IMR-90 (cell line): ENCODE measurements at regions not wholly inside any gene's neighbourhood (a gene's known extent, or its start where the extent isn't known, plus 50 kb on each side); places are given as distances from the start of the nearest gene placed in this dataset.

ENCODE experiments used
- ATAC-seq: fragments of 200-7000 bp; cut with Tn5 transposase; 2 replicates; pipeline ENCODE4 v1.9.1; 2020; ENCODE audit warnings: low read depth, mild to moderate bottlenecking, moderate library complexity
- BruUV-seq: library from RNA; stranded (reverse); fragments of 400-500 nt; replicated peaks from 2 replicates; lab custom pipeline; 2021; lab: Mats Ljungman, UMichigan
- CTCF ChIA-PET: fragments of 300-600 bp; formaldehyde crosslinking; extraction: SDS; loops from one replicate; lab custom pipeline; 2021; ENCODE audit warnings: antibody characterized with exemption; lab: Yijun Ruan, JAX
- POLR2A ChIA-PET: fragments of 300-600 bp; sonication (Branson Sonifier 250); formaldehyde crosslinking; loops from one replicate; lab custom pipeline; 2022; ENCODE audit warnings: antibody characterized with exemption; ENCODE audit not compliant: unreplicated experiment; lab: Charles Lee
- DNase-seq: peaks from one replicate; pipeline ENCODE4 v3.0.0; 2013
- H2AFZ ChIP-seq: replicated peaks from 2 replicates; pipeline ENCODE3; 2013; ENCODE audit warnings: low read length, mild to moderate bottlenecking; ENCODE audit not compliant: poor library complexity
- H2AK5ac ChIP-seq: 2 replicates; pipeline ENCODE4 v1.6.1; 2013; ENCODE audit warnings: low read depth, low read length, inconsistent platforms
- H2AK9ac ChIP-seq: replicated peaks from 2 replicates; pipeline ENCODE3; 2013; ENCODE audit warnings: mild to moderate bottlenecking, low read depth, low read length, moderate library complexity; ENCODE audit not compliant: poor library complexity
- H2BK120ac ChIP-seq: 2 replicates; pipeline ENCODE4 v1.6.1; 2013; ENCODE audit warnings: low read depth, low read length, inconsistent platforms
- H2BK15ac ChIP-seq: 3 replicates; pipeline ENCODE4 v1.6.1; 2013; ENCODE audit warnings: low read depth, low read length, inconsistent platforms
- H2BK20ac ChIP-seq: 2 replicates; pipeline ENCODE4 v1.6.1; 2013; ENCODE audit warnings: low read depth, mild to moderate bottlenecking, inconsistent platforms, low read length, moderate library complexity
- H2BK5ac ChIP-seq: 2 replicates; pipeline ENCODE4 v1.6.1; 2013; ENCODE audit warnings: mild to moderate bottlenecking, low read depth, low read length, inconsistent platforms; ENCODE audit not compliant: poor library complexity, severe bottlenecking
- H3K14ac ChIP-seq: replicated peaks from 2 replicates; pipeline ENCODE4 v1.6.1; 2013; ENCODE audit warnings: low read depth, low read length, inconsistent platforms
- H3K18ac ChIP-seq: 2 replicates; pipeline ENCODE4 v1.6.1; 2013; ENCODE audit warnings: low read depth, low read length, control low read depth
- H3K23ac ChIP-seq: 2 replicates; pipeline ENCODE4 v1.6.1; 2013; ENCODE audit warnings: low read depth, low read length, inconsistent platforms
- H3K27ac ChIP-seq: 2 replicates; pipeline ENCODE4 v1.5.1; 2013; ENCODE audit warnings: mild to moderate bottlenecking, control low read depth, low read length; ENCODE audit not compliant: insufficient read depth
- H3K27me3 ChIP-seq: 2 replicates; pipeline ENCODE4 v1.6.1; 2013; ENCODE audit warnings: low read length; ENCODE audit not compliant: control insufficient read depth, insufficient read depth
- H3K36me3 ChIP-seq: 2 replicates; pipeline ENCODE4 v1.6.1; 2013; ENCODE audit warnings: low read length, mixed read lengths; ENCODE audit not compliant: control insufficient read depth, insufficient read depth
- H3K4ac ChIP-seq: 2 replicates; pipeline ENCODE4 v1.6.1; 2013; ENCODE audit warnings: low read depth, low read length, inconsistent platforms
- H3K4me1 ChIP-seq: 2 replicates; pipeline ENCODE4 v1.6.1; 2013; ENCODE audit warnings: low read length, mixed read lengths; ENCODE audit not compliant: control insufficient read depth, insufficient read depth
- H3K4me2 ChIP-seq: 2 replicates; pipeline ENCODE4 v1.6.1; 2013; ENCODE audit warnings: low read depth, mild to moderate bottlenecking, control low read depth, low read length, moderate library complexity
- H3K4me3 ChIP-seq: 2 replicates; pipeline ENCODE4 v1.5.1; 2013; ENCODE audit warnings: low read depth, mild to moderate bottlenecking, control low read depth, low read length, moderate library complexity; ENCODE audit not compliant: insufficient read depth
- H3K56ac ChIP-seq: 2 replicates; pipeline ENCODE4 v1.6.1; 2013; ENCODE audit warnings: low read length, inconsistent platforms; ENCODE audit not compliant: insufficient read depth; ENCODE audit errors: extremely low read depth
- H3K79me1 ChIP-seq, 2 experiments: 2 replicates each; pipeline ENCODE4 v1.6.1; 2013; ENCODE audit warnings: low read length in 2 of 2, inconsistent platforms in 1 of 2, low read depth in 1 of 2
- H3K9ac ChIP-seq: 2 replicates; pipeline ENCODE4 v1.6.1; 2013; ENCODE audit warnings: low read depth, low read length, control low read depth
- H3K9me1 ChIP-seq: 2 replicates; pipeline ENCODE4 v1.6.1; 2013; ENCODE audit warnings: low read length, inconsistent platforms; ENCODE audit not compliant: insufficient read depth
- H3K9me3 ChIP-seq: 2 replicates; pipeline ENCODE4 v1.6.1; 2013; ENCODE audit warnings: low read length; ENCODE audit not compliant: control insufficient read depth, insufficient read depth
- H4K20me1 ChIP-seq: 2 replicates; pipeline ENCODE4 v1.6.1; 2013; ENCODE audit warnings: low read length, inconsistent platforms; ENCODE audit not compliant: insufficient read depth
- H4K5ac ChIP-seq: 2 replicates; pipeline ENCODE4 v1.6.1; 2013; ENCODE audit warnings: mild to moderate bottlenecking, low read depth, low read length, control low read depth
- H4K8ac ChIP-seq, 2 experiments: 2 replicates each; pipeline ENCODE4 v1.6.1; 2013; ENCODE audit warnings: low read depth in 2 of 2, low read length in 2 of 2, control low read depth in 1 of 2, inconsistent platforms in 1 of 2
- H4K91ac ChIP-seq: 2 replicates; pipeline ENCODE4 v1.6.1; 2013; ENCODE audit warnings: low read depth, low read length, inconsistent platforms; ENCODE audit not compliant: insufficient read depth
- BHLHE40 ChIP-seq: fragments of 150-350 bp; IDR thresholded peaks from 2 replicates; pipeline ENCODE4 v1.6.1; 2016; ENCODE audit warnings: mild to moderate bottlenecking, low read depth, low read length
- CEBPB ChIP-seq: IDR thresholded peaks from 2 replicates; pipeline ENCODE4 v1.6.1; 2012; ENCODE audit warnings: low read depth, low read length, improper control_type of control experiment
- CHD1 ChIP-seq: IDR thresholded peaks from 2 replicates; pipeline ENCODE4 v1.6.1; 2012; ENCODE audit warnings: low read depth, low read length, improper control_type of control experiment
- CTCF ChIP-seq: conservative IDR thresholded peaks from 2 replicates; pipeline ENCODE4 v1.5.1; 2012; ENCODE audit warnings: mild to moderate bottlenecking, low read depth, low read length, improper control_type of control experiment
- ELK1 ChIP-seq: fragments of 150-350 bp; IDR thresholded peaks from 2 replicates; pipeline ENCODE4 v1.6.1; 2016; ENCODE audit warnings: low read depth, mild to moderate bottlenecking, low read length, moderate library complexity, borderline replicate concordance
- FOS ChIP-seq: fragments of 150-350 bp; IDR thresholded peaks from 2 replicates; pipeline ENCODE4 v1.6.1; 2016; ENCODE audit warnings: low read depth, low read length
- MAFK ChIP-seq: IDR thresholded peaks from 2 replicates; pipeline ENCODE4 v1.6.1; 2012; ENCODE audit warnings: low read depth, low read length, improper control_type of control experiment
- MAZ ChIP-seq: IDR thresholded peaks from 2 replicates; pipeline ENCODE4 v1.6.1; 2012; ENCODE audit warnings: low read depth, mild to moderate bottlenecking, low read length, improper control_type of control experiment, moderate library complexity, borderline replicate concordance
- MXI1 ChIP-seq: IDR thresholded peaks from 2 replicates; pipeline ENCODE4 v1.6.1; 2012; ENCODE audit warnings: low read depth, mild to moderate bottlenecking, low read length, moderate library complexity, borderline replicate concordance
- NFE2L2 ChIP-seq: fragments of 150-350 bp; IDR thresholded peaks from 2 replicates; pipeline ENCODE4 v1.6.1; 2016; ENCODE audit warnings: low read depth, mild to moderate bottlenecking, low read length
- POLR2A ChIP-seq: IDR thresholded peaks from 2 replicates; pipeline ENCODE4 v1.6.1; 2012; ENCODE audit warnings: mild to moderate bottlenecking, low read depth, low read length
- RAD21 ChIP-seq: IDR thresholded peaks from 2 replicates; pipeline ENCODE4 v1.6.1; 2012; ENCODE audit warnings: low read length, improper control_type of control experiment
- RCOR1 ChIP-seq: IDR thresholded peaks from 2 replicates; pipeline ENCODE4 v1.6.1; 2012; ENCODE audit warnings: mild to moderate bottlenecking, low read length, improper control_type of control experiment; ENCODE audit not compliant: insufficient replicate concordance
- RFX5 ChIP-seq: IDR thresholded peaks from 2 replicates; pipeline ENCODE4 v1.8.0; 2012; ENCODE audit warnings: low read depth, mild to moderate bottlenecking, low read length, moderate library complexity
- SMC3 ChIP-seq: fragments of 150-350 bp; IDR thresholded peaks from 2 replicates; pipeline ENCODE4 v1.6.1; 2016; ENCODE audit warnings: low read depth, mild to moderate bottlenecking, antibody characterized with exemption, low read length, moderate library complexity
- USF2 ChIP-seq: fragments of 150-350 bp; IDR thresholded peaks from 2 replicates; pipeline ENCODE4 v1.6.1; 2017; ENCODE audit warnings: mild to moderate bottlenecking, antibody characterized with exemption, low read length, low read depth
- WGBS, 2 experiments: methylation state at CpG; one replicate each; pipeline versions ENCODE4 v1.1.5 to v1.1.7; 2013; ENCODE audit warnings: missing lambda C conversion rate in 2 of 2; ENCODE audit not compliant: insufficient read length in 1 of 2; ENCODE audit errors: extremely low coverage in 2 of 2; 5-methylcytosine and 5-hydroxymethylcytosine counted together
- dilution Hi-C: fragments of 300-500 bp; cut with HindIII; formaldehyde crosslinking; loops from one replicate; pipeline ENCODE4 v1.14.3; 2018; ENCODE audit warnings: low sequenced_read_pairs; ENCODE audit not compliant: unreplicated experiment
- in situ Hi-C: fragments of 300-500 bp; cut with MboI; formaldehyde crosslinking; loops from 3 replicates; pipeline ENCODE4 v1.14.3; 2019; ENCODE audit warnings: low sequenced_read_pairs, inconsistent platforms, mixed read lengths
- intact Hi-C: fragments of 100-400 bp; cut with micrococcal nuclease; formaldehyde crosslinking; loops from 2 replicates; pipeline ENCODE4 v1.10.0; 2022

- no peak overlapping the region for H4K5ac ChIP-seq
- intact Hi-C loops: no loop called here
- dilution Hi-C loops: no loop called here
- no peaks in the 10 kb centered on the region for H3K79me1 ChIP-seq
- H2BK120ac ChIP-seq: no peak overlapping the region
- in situ Hi-C loops: no loop called here
- no peak overlapping the region for H3K4me2 ChIP-seq
- no peak overlapping the region for H3K23ac ChIP-seq
- no peak overlapping the region for H2BK15ac ChIP-seq
- 0 out of 2 replicates have a peak, but pooled peaks cover 4% of the 10 kb centered on the region for H3K9me1 ChIP-seq
- ATAC-seq: no peak
- H3K27ac ChIP-seq: no peak overlapping the region
- no peak overlapping the region for H4K8ac ChIP-seq
- no peaks in the 10 kb centered on the region for H3K36me3 ChIP-seq
- POLR2A ChIA-PET: no interaction called here
- no peak overlapping the region for H2AK9ac ChIP-seq
- TF ChIP-seq BHLHE40: no peak
- TF ChIP-seq RCOR1: no peak
- no peak for TF ChIP-seq RFX5
- TF ChIP-seq CTCF: no peak
- TF ChIP-seq NFE2L2: no peak
- no peak for TF ChIP-seq CHD1
- TF ChIP-seq RAD21: no peak
- TF ChIP-seq MXI1: no peak
- TF ChIP-seq MAFK: no peak
- no peak for TF ChIP-seq CEBPB
- TF ChIP-seq MAZ: no peak
- TF ChIP-seq FOS: no peak
- TF ChIP-seq POLR2A: no peak
- no peak for TF ChIP-seq ELK1
- no peak for TF ChIP-seq SMC3
- no peak for TF ChIP-seq USF2
- H3K27me3 ChIP-seq: no peaks in the 10 kb centered on the region
- no TSS peak for BruUV-seq
- DNase-seq: no peak
- H3K4me3 ChIP-seq: no peak overlapping the region
- H3K56ac ChIP-seq: no peak overlapping the region
- H2BK20ac ChIP-seq: no peak overlapping the region
- H2BK5ac ChIP-seq: no peak overlapping the region
- no peaks in the 10 kb centered on the region for H3K4me1 ChIP-seq
- 80% methylated on average over 2 of the region's 5 CpGs; no CpG with 5 or more reads in 1 of the 2 experiments for WGBS, 2 experiments
- H2AFZ ChIP-seq: no peak overlapping the region
- H3K18ac ChIP-seq: no peak overlapping the region
- no peak overlapping the region for H2AK5ac ChIP-seq
- CTCF ChIA-PET: no interaction called here
- H3K4ac ChIP-seq: no peak overlapping the region
- H3K9me3 ChIP-seq: no peaks in the 10 kb centered on the region
- no peak overlapping the region for H3K14ac ChIP-seq
- no peak overlapping the region for H4K91ac ChIP-seq
- no peak overlapping the region for H3K9ac ChIP-seq
- no peaks in the 10 kb centered on the region for H4K20me1 ChIP-seq
Observed at GRCh38 chr11:103552086-103552485, 442.9 kb downstream of the DYNC2H1 start.
